ENCODE measurements at regions not wholly inside any gene's neighbourhood (a gene's known extent, or its start where the extent isn't known, plus 50 kb on each side); places are given as distances from the start of the nearest gene placed in this dataset.

- TF ChIP-seq CTCF (IDR thresholded peaks at IDR 0.05; ENCODE audit: borderline replicate concordance, insufficient read depth, low read depth, low read length) = 0 out of 2 replicates have a peak, but pooled peaks have one; percentile 1
- no peak overlapping the region for H3K4me3 ChIP-seq (ENCODE audit: low read depth, low read length)
Measured at GRCh38 chr4:189090174-189090814, 850.4 kb upstream of the FRG1 start.

- no peak for TF ChIP-seq CTCF (IDR thresholded peaks at IDR 0.05; ENCODE audit: borderline replicate concordance, insufficient read depth, low read depth, low read length)
- no peak overlapping the region for H3K4me3 ChIP-seq (ENCODE audit: low read depth, low read length)
Measured at GRCh38 chr4:189092581-189092980, 848.1 kb upstream of the FRG1 start.

GRCh38 chr4:189096108-189096507 lies 844.6 kb upstream of the FRG1 start:
- no peak for TF ChIP-seq CTCF (IDR thresholded peaks at IDR 0.05; ENCODE audit: borderline replicate concordance, insufficient read depth, low read depth, low read length)
- H3K4me3 ChIP-seq (ENCODE audit: low read depth, low read length) = no peak overlapping the region

GRCh38 chr4:189096717-189097116 lies 844.0 kb upstream of the FRG1 start:
- no peak for TF ChIP-seq CTCF (IDR thresholded peaks at IDR 0.05; ENCODE audit: borderline replicate concordance, insufficient read depth, low read depth, low read length)

GRCh38 chr4:189098932-189099696 lies 841.6 kb upstream of the FRG1 start:
- no peak overlapping the region for H3K4me3 ChIP-seq (ENCODE audit: low read depth, low read length)
- TF ChIP-seq CTCF (IDR thresholded peaks at IDR 0.05; ENCODE audit: borderline replicate concordance, insufficient read depth, low read depth, low read length) = no peak

More at GRCh38 chr4:189096717-189097116, 844.0 kb upstream of the FRG1 start:
- H3K4me3 ChIP-seq (ENCODE audit: low read depth, low read length) = no peak overlapping the region

- H3K4me3 ChIP-seq (ENCODE audit: low read depth, low read length) = no peak overlapping the region
Measured at GRCh38 chr4:189113389-189113888, 827.2 kb upstream of the FRG1 start.

More at GRCh38 chr4:189113389-189113888, 827.2 kb upstream of the FRG1 start:
- TF ChIP-seq CTCF (IDR thresholded peaks at IDR 0.05; ENCODE audit: borderline replicate concordance, insufficient read depth, low read depth, low read length) = no peak

Measured in GM12875 (cell line).